CD4-positive, alpha-beta T cell (primary cell): ENCODE measurements at regions not wholly inside any gene's neighbourhood (a gene's known extent, or its start where the extent isn't known, plus 50 kb on each side); places are given as distances from the start of the nearest gene placed in this dataset.

Experiments used
- ATAC-seq: fragments of 200-7000 bp; cut with Tn5 transposase; one replicate; pipeline ENCODE4 v1.10.0; 2022; ENCODE audit warnings: mild to moderate bottlenecking; ENCODE audit not compliant: poor library complexity
- CTCF ChIA-PET: fragments of 350-600 bp; sonication (Branson Sonifier 250); formaldehyde crosslinking; loops from one replicate; lab custom pipeline; 2021; ENCODE audit warnings: antibody characterized with exemption, inconsistent platforms; lab: Charles Lee
- POLR2A ChIA-PET: fragments of 350-600 bp; sonication (Branson Sonifier 250); formaldehyde crosslinking; loops from one replicate; lab custom pipeline; 2021; ENCODE audit warnings: antibody characterized with exemption, inconsistent platforms; lab: Charles Lee
- DNase-seq, 14 experiments: peaks; one replicate each; pipeline ENCODE4 v3.0.0-alpha.2; 2013 to 2020; ENCODE audit warnings: mixed read lengths in 2 of 14
- H3K27ac ChIP-seq, 2 donors: one replicate each; pipeline versions ENCODE4 v1.5.1 to v1.7.0; 2013; ENCODE audit warnings: low read length in 2 of 2, low read depth in 1 of 2, mild to moderate bottlenecking in 1 of 2
- H3K27me3 ChIP-seq, 2 experiments: 1 replicate in 1 of 2; 2 replicates in 1 of 2; pipeline versions ENCODE4 v1.6.1 to v1.7.0; 2013; ENCODE audit warnings: low read length in 2 of 2, control low read depth in 1 of 2, mild to moderate bottlenecking in 1 of 2, moderate library complexity in 1 of 2; ENCODE audit not compliant: insufficient read depth in 2 of 2, control insufficient read depth in 1 of 2
- H3K36me3 ChIP-seq: one replicate; pipeline ENCODE4 v1.6.1; 2013; ENCODE audit warnings: low read length, control low read depth; ENCODE audit not compliant: insufficient read depth
- H3K4me1 ChIP-seq: one replicate; pipeline ENCODE4 v1.6.1; 2013; ENCODE audit warnings: low read length, control low read depth; ENCODE audit not compliant: insufficient read depth
- H3K4me3 ChIP-seq: one replicate; pipeline ENCODE4 v1.5.1; 2013; ENCODE audit warnings: mild to moderate bottlenecking, low read length, moderate library complexity
- H3K9me3 ChIP-seq, 2 experiments: 1 replicate in 1 of 2; 2 replicates in 1 of 2; pipeline versions ENCODE4 v1.6.1 to v1.7.0; 2013; ENCODE audit warnings: low read length in 2 of 2, mild to moderate bottlenecking in 2 of 2, control low read depth in 1 of 2, moderate library complexity in 1 of 2; ENCODE audit not compliant: control insufficient read depth in 1 of 2, insufficient read depth in 1 of 2
- H3K27ac Mint-ChIP-seq: one replicate; pipeline ENCODE4 v1.8.0; 2020; ENCODE audit warnings: mixed read lengths
- H3K27me3 Mint-ChIP-seq: one replicate; pipeline ENCODE4 v1.8.0; 2021; ENCODE audit warnings: mixed read lengths
- H3K36me3 Mint-ChIP-seq: one replicate; pipeline ENCODE4 v1.8.0; 2021; ENCODE audit warnings: low read depth, mixed read lengths
- H3K4me1 Mint-ChIP-seq: one replicate; pipeline ENCODE4 v1.8.0; 2021; ENCODE audit warnings: low read depth, mixed read lengths
- H3K4me3 Mint-ChIP-seq: one replicate; pipeline ENCODE4 v1.8.0; 2020; ENCODE audit warnings: mild to moderate bottlenecking, mixed read lengths
- H3K9me3 Mint-ChIP-seq: one replicate; pipeline ENCODE4 v1.8.0; 2020; ENCODE audit warnings: mixed read lengths
- intact Hi-C, 2 experiments: fragments of 100-400 bp; cut with DNase I in 1 of 2; cut with micrococcal nuclease in 1 of 2; formaldehyde crosslinking; loops; one replicate each; pipeline versions ENCODE4 v1.15.1 to v1.9.0; 2023 to 2025; cut with DNase I, micrococcal nuclease
- TF ChIP-seq, protein P1 (sequence below): fragments of 200-600 bp; IDR thresholded peaks from one replicate; pipeline ENCODE4 v1.8.0; 2022; ENCODE audit warnings: antibody characterized with exemption, mild to moderate bottlenecking

- no peak overlapping the region for H3K4me3 Mint-ChIP-seq
- H3K4me1 Mint-ChIP-seq, result no peaks in the 10 kb centered on the region
- Histone ChIP-seq H3K27me3 (peaks cover 3 to 12% of the 10 kb centered on the region in 2 experiments), H3K27ac (no peak overlapping the region), H3K4me3 (no peak overlapping the region), H3K4me1 (no peaks in the 10 kb centered on the region), H3K9me3 (peaks cover 0 to 3% of the 10 kb centered on the region in 2 experiments), H3K36me3 (no peaks in the 10 kb centered on the region)
- H3K9me3 Mint-ChIP-seq, result no peaks in the 10 kb centered on the region
- no peak for DNase-seq
- H3K27me3 Mint-ChIP-seq, result peaks cover 38% of the 10 kb centered on the region
- intact Hi-C loops, result no loop called here
- no peak overlapping the region for H3K27ac Mint-ChIP-seq
- ChIA-PET CTCF (no interaction called here), POLR2A (no interaction called here)
- TF ChIP-seq, protein P1, sequence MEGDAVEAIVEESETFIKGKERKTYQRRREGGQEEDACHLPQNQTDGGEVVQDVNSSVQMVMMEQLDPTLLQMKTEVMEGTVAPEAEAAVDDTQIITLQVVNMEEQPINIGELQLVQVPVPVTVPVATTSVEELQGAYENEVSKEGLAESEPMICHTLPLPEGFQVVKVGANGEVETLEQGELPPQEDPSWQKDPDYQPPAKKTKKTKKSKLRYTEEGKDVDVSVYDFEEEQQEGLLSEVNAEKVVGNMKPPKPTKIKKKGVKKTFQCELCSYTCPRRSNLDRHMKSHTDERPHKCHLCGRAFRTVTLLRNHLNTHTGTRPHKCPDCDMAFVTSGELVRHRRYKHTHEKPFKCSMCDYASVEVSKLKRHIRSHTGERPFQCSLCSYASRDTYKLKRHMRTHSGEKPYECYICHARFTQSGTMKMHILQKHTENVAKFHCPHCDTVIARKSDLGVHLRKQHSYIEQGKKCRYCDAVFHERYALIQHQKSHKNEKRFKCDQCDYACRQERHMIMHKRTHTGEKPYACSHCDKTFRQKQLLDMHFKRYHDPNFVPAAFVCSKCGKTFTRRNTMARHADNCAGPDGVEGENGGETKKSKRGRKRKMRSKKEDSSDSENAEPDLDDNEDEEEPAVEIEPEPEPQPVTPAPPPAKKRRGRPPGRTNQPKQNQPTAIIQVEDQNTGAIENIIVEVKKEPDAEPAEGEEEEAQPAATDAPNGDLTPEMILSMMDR, result no peak
- no peak for ATAC-seq
- H3K36me3 Mint-ChIP-seq, result no peaks in the 10 kb centered on the region
These were observed 103.6 kb upstream of the KAZN start for GRCh38 chr1:14494911-14495310.

DNA sequence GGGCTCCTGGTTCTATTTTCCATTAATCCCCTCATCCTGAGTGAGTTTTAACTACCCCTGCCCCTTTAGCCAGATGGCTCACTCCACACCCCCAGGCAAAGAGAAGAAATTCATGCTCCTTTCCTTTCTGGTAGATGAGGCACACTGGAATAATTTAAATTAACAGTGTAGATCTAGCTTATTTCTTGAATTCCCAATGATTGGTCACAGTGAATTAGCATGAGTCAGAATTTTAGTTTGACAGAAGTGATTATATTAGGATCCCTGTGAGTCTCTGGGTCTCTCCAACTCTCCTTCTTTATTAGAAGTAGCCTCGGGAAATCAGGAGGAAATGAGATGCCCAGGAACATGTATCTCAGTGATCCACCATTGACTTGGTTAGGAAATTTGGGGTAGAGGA, 103.1 kb upstream of the KAZN start:
- no peak overlapping the region for H3K4me3 Mint-ChIP-seq
- CTCF ChIA-PET, result no interaction called here
- no peaks in the 10 kb centered on the region for H3K4me1 Mint-ChIP-seq
- POLR2A ChIA-PET, result no interaction called here
- no peak overlapping the region for H3K27ac Mint-ChIP-seq
- peaks cover 3 to 12% of the 10 kb centered on the region in 2 experiments for H3K27me3 ChIP-seq
- H3K4me3 ChIP-seq, result no peak overlapping the region
- H3K4me1 ChIP-seq, result no peaks in the 10 kb centered on the region
- H3K9me3 Mint-ChIP-seq, result no peaks in the 10 kb centered on the region
- TF ChIP-seq, protein P1, result no peak
- no peak overlapping the region for H3K27ac ChIP-seq
- peaks cover 38% of the 10 kb centered on the region for H3K27me3 Mint-ChIP-seq
- H3K36me3 ChIP-seq, result no peaks in the 10 kb centered on the region
- intact Hi-C loops, result no loop called here
- peaks cover 0 to 3% of the 10 kb centered on the region in 2 experiments for H3K9me3 ChIP-seq
- DNase-seq, result no peak
- no peak for ATAC-seq
- H3K36me3 Mint-ChIP-seq, result no peaks in the 10 kb centered on the region

- POLR2A ChIA-PET, result no interaction called here
- TF ChIP-seq, protein P1, result no peak
- intact Hi-C loops, result no loop called here
- no peak overlapping the region for H3K4me3 ChIP-seq
- H3K27me3 Mint-ChIP-seq, result peaks cover 38% of the 10 kb centered on the region
- no peak overlapping the region for H3K27ac ChIP-seq
- H3K36me3 ChIP-seq, result no peaks in the 10 kb centered on the region
- H3K27ac Mint-ChIP-seq, result no peak overlapping the region
- ATAC-seq, result no peak
- no peak overlapping the region for H3K4me3 Mint-ChIP-seq
- CTCF ChIA-PET, result no interaction called here
- no peaks in the 10 kb centered on the region for H3K36me3 Mint-ChIP-seq
- DNase-seq, result no peak
- H3K9me3 Mint-ChIP-seq, result no peaks in the 10 kb centered on the region
- peaks cover 0 to 3% of the 10 kb centered on the region in 2 experiments for H3K9me3 ChIP-seq
- peaks cover 3 to 12% of the 10 kb centered on the region in 2 experiments for H3K27me3 ChIP-seq
- H3K4me1 Mint-ChIP-seq, result no peaks in the 10 kb centered on the region
- H3K4me1 ChIP-seq, result no peaks in the 10 kb centered on the region
These were observed 102.5 kb upstream of the KAZN start for GRCh38 chr1:14495996-14496395.
